ENCODE measurements at regions not wholly inside any gene's neighbourhood (a gene's known extent, or its start where the extent isn't known, plus 50 kb on each side); places are given as distances from the start of the nearest gene placed in this dataset.

- RAD21 ChIA-PET (ENCODE audit: unreplicated experiment) = no interaction called here
- CTCF ChIA-PET = no interaction called here
- SMC1A ChIA-PET (ENCODE audit: uncharacterized antibody, unreplicated experiment) = no interaction called here
- Histone ChIP-seq H3K27ac (ENCODE audit: control insufficient read depth, insufficient read depth) (no peak overlapping the region), H3K4me3 (no peak overlapping the region), H3K36me3 (ENCODE audit: control insufficient read depth in 2 of 2, insufficient read depth in 2 of 2, low read length in 1 of 2) (no peaks in the 10 kb centered on the region), H3K79me2 (ENCODE audit: control insufficient read depth, insufficient read depth, low read length) (no peaks in the 10 kb centered on the region), H3K27me3 (replicated peaks in 1 of 2; ENCODE audit: control insufficient read depth in 2 of 2, insufficient read depth in 2 of 2, low read length in 1 of 2) (no peaks in the 10 kb centered on the region), H4K20me1 (ENCODE audit: control insufficient read depth, insufficient read depth) (no peaks in the 10 kb centered on the region), H3K4me1 (ENCODE audit: control insufficient read depth, insufficient read depth, low read length) (no peaks in the 10 kb centered on the region), H3K9ac (ENCODE audit: control insufficient read depth, insufficient read depth, low read length) (no peak overlapping the region), H3K9me3 (replicated peaks; ENCODE audit: control insufficient read depth, insufficient read depth, low read length) (no peaks in the 10 kb centered on the region), H3K4me2 (ENCODE audit: control insufficient read depth, insufficient read depth) (no peak overlapping the region), H2AFZ (ENCODE audit: control insufficient read depth, low read depth, low read length) (no peak overlapping the region)
- 0% methylated on average over 1 of the region's 1 CpG for WGBS (ENCODE audit: insufficient coverage, insufficient replicate concordance, low lambda C conversion rate, missing lambda C conversion rate)
- TF ChIP-seq HCFC1 (IDR thresholded peaks at IDR 0.05; ENCODE audit: low read length) (no peak), SPI1 (IDR thresholded peaks at IDR 0.05; ENCODE audit: borderline replicate concordance, insufficient read depth, low read depth, low read length) (no peak), NKRF (conservative IDR thresholded peaks at IDR 0.05) (no peak), TCF3 (IDR thresholded peaks at IDR 0.05; ENCODE audit: borderline replicate concordance, insufficient read depth, low read depth, low read length) (no peak), PAX5 (IDR thresholded peaks at IDR 0.05; ENCODE audit: borderline replicate concordance, low read depth, low read length) (no peak), GATAD2B (conservative IDR thresholded peaks at IDR 0.05; ENCODE audit: low read depth) (no peak), ESRRA (IDR thresholded peaks at IDR 0.05; ENCODE audit: low read length) (no peak), BACH1 (IDR thresholded peaks at IDR 0.05; ENCODE audit: borderline replicate concordance) (no peak)
- TF ChIP-seq, protein P1, sequence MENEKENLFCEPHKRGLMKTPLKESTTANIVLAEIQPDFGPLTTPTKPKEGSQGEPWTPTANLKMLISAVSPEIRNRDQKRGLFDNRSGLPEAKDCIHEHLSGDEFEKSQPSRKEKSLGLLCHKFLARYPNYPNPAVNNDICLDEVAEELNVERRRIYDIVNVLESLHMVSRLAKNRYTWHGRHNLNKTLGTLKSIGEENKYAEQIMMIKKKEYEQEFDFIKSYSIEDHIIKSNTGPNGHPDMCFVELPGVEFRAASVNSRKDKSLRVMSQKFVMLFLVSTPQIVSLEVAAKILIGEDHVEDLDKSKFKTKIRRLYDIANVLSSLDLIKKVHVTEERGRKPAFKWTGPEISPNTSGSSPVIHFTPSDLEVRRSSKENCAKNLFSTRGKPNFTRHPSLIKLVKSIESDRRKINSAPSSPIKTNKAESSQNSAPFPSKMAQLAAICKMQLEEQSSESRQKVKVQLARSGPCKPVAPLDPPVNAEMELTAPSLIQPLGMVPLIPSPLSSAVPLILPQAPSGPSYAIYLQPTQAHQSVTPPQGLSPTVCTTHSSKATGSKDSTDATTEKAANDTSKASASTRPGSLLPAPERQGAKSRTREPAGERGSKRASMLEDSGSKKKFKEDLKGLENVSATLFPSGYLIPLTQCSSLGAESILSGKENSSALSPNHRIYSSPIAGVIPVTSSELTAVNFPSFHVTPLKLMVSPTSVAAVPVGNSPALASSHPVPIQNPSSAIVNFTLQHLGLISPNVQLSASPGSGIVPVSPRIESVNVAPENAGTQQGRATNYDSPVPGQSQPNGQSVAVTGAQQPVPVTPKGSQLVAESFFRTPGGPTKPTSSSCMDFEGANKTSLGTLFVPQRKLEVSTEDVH (IDR thresholded peaks at IDR 0.05; ENCODE audit: low read depth, partially characterized antibody) = no peak
- DNase-seq (ENCODE audit: low read depth, low spot score) (no peak), FAIRE-seq (no peak), ATAC-seq (no peak)
- intact Hi-C loops (cut with micrococcal nuclease; ENCODE audit: unreplicated experiment) = no loop called here
- in situ Hi-C loops (cut with MboI) = no loop called here
- BruUV-seq (replicated peaks) = no TSS peak
- POLR2A ChIA-PET = no interaction called here
Measured at GRCh38 chr6:55652429-55652828, 73.4 kb upstream of the HMGCLL1 start.

Data from GM12878 (cell line).